Retinal pigment epithelial cell (primary cell): ENCODE measurements at regions not wholly inside any gene's neighbourhood (a gene's known extent, or its start where the extent isn't known, plus 50 kb on each side); places are given as distances from the start of the nearest gene placed in this dataset.

Experiments used
- DNase-seq: peaks from one replicate; pipeline ENCODE4 v3.0.0-alpha.2; 2010; ENCODE audit warnings: low read depth
- H3K4me3 ChIP-seq: 2 replicates; pipeline ENCODE4 v1.5.1; 2011; ENCODE audit warnings: mild to moderate bottlenecking, low read length, control low read depth, moderate library complexity
- TF ChIP-seq, protein P1 (sequence below): conservative IDR thresholded peaks from 2 replicates; pipeline ENCODE4 v1.5.1; 2011; ENCODE audit warnings: low read depth, low read length, control low read depth, inconsistent platforms

DNA sequence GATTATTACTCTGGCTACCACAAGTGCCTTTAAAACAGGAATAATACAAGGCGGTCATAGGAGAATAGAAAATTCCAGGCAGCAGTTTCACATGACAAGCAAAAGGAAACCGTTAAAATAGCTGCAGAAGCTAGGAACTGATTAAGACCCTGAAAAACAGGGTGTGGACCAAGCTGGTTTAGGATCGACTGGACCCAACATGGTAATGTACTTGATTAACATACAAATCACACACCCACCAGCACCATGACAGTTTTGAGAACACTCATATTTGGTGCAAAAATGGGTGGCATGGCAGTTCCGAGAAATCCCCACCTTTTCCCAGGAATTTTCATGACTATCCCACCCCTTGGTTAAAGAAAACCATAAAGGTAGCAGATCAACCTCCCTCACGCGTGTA is 51.9 kb upstream of the TMEM163 start:
- no peak for DNase-seq
- TF ChIP-seq, protein P1, sequence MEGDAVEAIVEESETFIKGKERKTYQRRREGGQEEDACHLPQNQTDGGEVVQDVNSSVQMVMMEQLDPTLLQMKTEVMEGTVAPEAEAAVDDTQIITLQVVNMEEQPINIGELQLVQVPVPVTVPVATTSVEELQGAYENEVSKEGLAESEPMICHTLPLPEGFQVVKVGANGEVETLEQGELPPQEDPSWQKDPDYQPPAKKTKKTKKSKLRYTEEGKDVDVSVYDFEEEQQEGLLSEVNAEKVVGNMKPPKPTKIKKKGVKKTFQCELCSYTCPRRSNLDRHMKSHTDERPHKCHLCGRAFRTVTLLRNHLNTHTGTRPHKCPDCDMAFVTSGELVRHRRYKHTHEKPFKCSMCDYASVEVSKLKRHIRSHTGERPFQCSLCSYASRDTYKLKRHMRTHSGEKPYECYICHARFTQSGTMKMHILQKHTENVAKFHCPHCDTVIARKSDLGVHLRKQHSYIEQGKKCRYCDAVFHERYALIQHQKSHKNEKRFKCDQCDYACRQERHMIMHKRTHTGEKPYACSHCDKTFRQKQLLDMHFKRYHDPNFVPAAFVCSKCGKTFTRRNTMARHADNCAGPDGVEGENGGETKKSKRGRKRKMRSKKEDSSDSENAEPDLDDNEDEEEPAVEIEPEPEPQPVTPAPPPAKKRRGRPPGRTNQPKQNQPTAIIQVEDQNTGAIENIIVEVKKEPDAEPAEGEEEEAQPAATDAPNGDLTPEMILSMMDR: no peak

DNA sequence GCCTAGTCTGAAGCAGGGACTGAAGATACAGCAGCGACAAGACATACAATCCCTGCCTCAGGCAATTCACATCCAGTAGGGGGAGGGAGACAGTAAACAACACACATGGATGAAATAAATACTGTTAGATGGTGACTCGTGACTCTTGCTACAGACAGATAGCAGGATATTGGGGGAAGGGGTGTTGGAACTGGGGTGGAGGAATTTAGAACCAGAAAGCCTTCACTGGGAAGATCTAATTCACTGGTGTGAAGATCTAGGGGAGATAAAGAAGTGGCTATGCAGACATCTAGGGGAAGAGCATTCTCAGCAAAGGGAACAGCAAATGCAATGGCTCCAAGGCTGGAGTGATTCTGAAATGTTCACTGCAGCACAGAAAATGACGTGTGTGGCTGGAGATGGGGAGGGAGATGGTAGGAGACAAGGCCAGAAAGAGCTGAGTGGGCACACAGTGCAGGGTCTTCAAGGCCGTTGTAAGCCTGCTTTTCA is 52.6 kb upstream of the TMEM163 start:
- no peak for DNase-seq
- TF ChIP-seq, protein P1: no peak
- no peak overlapping the region for H3K4me3 ChIP-seq

More for the DNA sequence above, 51.9 kb upstream of the TMEM163 start:
- no peak overlapping the region for H3K4me3 ChIP-seq

DNA sequence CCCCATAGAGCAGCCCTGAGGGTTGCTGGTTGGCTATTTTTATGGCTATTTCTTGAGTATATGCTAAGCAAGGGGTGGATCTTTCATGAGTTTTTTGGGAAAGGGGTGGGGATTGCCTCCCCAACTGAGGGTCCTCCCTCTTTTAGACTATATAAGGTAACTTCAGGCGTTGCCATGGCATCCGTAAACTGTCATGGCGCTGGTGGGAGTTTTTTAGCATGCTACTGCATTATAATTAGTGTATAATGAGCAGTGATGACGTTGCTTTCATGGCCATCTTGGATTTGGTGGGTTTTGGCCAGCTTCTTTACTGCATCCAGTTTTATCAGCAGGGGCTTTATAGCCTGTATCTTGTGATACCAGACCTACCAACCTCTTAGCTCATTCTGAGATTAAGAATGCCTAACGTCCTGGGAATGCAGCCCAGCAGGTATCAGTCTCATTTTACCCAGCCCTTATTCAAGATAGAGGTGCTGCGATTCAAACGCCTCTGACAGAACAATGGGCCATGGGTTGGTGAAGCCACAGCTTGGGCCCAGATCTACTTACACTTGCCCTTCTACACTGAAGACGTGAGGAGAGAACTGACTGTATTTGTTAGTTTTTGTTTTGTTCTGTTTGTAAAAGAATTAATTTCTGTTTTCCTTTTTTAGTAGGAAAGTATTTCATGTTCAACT is 53.8 kb upstream of the TMEM163 start:
- DNase-seq: no peak
- H3K4me3 ChIP-seq: no peak overlapping the region
- TF ChIP-seq, protein P1: no peak

DNA sequence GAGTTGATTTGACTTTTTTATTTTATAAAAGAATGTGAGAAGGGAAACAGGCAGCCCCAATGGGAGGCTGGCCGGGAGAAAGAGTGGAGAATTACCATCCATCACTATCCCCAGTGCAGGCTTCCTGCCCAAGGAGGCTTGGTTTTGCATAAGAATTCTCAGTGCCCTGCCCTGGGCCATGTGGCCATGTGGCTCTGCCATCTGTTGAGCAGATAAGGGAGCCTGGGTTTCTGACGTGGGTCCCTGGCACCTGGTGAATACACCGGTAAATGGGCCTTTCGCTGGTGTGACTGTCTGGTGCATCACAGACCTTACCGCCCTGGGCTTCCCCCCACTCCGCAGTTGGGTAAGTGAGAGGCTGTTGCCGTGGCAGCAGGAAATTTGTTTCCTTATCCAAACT is 54.5 kb upstream of the TMEM163 start:
- H3K4me3 ChIP-seq: no peak overlapping the region
- DNase-seq: no peak
- TF ChIP-seq, protein P1: no peak

DNA sequence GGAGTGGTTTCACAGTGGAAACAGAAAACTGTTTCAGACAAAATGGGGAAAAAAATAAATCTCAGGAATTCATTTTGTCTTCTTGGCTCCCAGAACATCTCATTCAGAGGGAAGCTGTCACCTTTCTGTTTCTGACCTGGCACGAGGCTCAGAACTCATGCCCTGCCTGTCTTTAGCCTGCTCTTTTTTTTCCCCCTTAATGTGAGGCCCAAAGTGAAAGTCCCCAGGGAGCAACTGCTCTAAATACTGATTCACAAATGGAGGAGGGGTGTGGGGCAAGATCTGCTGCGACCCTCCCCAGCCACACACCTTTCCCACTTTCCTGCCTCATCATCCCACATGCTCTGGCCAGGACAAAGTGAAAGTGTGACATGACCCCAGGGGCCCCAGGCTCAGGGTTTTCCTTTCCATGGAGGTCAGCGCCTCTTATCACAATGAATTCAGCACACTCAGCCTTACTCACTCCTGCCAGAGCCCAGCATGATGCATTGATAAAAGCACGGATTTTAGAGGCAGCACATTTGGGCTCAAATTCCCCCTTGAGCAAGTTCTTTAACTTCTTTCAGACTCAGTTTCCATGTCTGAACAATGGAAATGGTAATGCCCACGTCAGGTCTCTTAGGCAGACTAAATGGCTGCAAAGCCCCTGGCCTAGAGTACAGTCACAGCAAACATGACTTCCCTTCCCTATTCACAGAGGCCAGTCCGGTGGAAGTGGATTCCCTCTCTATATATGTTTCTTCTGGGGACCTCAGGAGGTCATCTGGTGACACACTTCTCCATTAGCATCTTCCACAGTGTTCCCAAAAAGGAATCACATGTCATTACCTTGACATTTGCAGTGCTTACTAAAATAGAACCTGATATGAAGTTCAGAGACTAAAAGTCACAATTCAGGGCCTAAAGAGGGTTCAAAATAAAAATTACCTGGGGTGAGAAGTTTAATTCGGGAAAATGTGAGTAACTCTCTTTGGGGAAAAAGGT is 55.3 kb upstream of the TMEM163 start:
- no peak for DNase-seq
- H3K4me3 ChIP-seq: no peak overlapping the region
- TF ChIP-seq, protein P1: no peak

DNA sequence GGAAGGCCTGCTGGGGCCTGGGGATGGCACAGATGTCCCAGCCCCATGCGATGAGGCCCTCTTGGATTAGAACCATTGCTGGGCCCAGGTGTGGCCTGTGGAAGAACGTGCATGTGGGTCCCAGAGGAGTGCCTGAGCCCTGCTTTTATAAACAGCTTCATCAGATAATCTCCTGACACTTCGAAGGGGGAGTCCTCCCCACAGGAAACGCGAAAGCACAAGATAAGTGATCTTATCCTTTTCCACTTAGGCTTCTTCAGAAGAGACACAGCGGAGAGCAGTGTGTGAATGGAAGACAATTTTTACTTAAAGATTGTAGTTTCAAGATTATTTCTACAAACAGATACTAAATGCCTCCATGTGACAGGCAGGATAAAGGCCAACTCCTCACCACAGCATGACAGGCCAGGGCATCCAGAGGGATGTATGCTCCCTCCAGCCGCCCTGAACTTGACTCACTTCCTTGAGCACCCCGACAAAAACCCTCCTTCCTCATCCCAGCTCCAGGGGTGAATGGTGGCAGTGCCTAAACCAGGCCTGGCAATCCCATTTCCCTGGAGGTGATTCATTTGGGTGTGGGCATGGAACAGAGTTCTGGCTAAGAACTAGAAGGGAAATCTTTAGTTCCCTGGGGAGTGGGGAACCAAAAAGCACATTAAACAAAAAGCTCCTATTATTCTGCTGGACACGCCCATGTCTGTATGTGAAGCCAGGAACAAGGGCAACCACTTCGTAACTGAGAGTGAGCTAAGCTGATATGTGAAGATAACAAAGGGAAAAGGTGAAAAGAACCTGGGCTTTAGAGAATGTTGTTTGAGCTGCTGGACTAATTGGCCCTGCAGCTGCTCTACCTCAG is 56.2 kb upstream of the TMEM163 start:
- H3K4me3 ChIP-seq: no peak overlapping the region
- TF ChIP-seq, protein P1: no peak
- DNase-seq: no peak
